Upper lobe of left lung (tissue), 6 donors: ENCODE measurements at regions not wholly inside any gene's neighbourhood (a gene's known extent, or its start where the extent isn't known, plus 50 kb on each side); places are given as distances from the start of the nearest gene placed in this dataset.

ENCODE experiments used
- ATAC-seq, 2 donors: fragments of 200-7000 bp; cut with Tn5 transposase; one replicate each; pipeline ENCODE4 v1.9.1; 2022; ENCODE audit warnings: mild to moderate bottlenecking in 2 of 2, moderate library complexity in 2 of 2; ENCODE audit not compliant: low FRiP score in 2 of 2
- DNase-seq, 2 donors: peaks; one replicate each; pipeline ENCODE4 v3.0.0-alpha.2; 2019 to 2020
- H3K27ac ChIP-seq, 4 donors: fragments of 200-600 bp; sonication (generic); one replicate each; pipeline ENCODE4 v1.5.1; 2016 to 2019
- H3K27me3 ChIP-seq, 4 donors: fragments of 200-600 bp; sonication (generic); one replicate each; pipeline ENCODE4 v1.5.1; 2017 to 2019
- H3K36me3 ChIP-seq, 4 donors: fragments of 200-600 bp; sonication (generic); one replicate each; pipeline ENCODE4 v1.5.1; 2016 to 2019
- H3K4me1 ChIP-seq, 4 donors: fragments of 200-600 bp; sonication (generic); one replicate each; pipeline ENCODE4 v1.5.1; 2018 to 2019
- H3K4me3 ChIP-seq, 4 donors: fragments of 200-600 bp; sonication (generic); one replicate each; pipeline ENCODE4 v1.5.1; 2017 to 2019; ENCODE audit warnings: mild to moderate bottlenecking in 2 of 4, moderate library complexity in 1 of 4
- H3K9me3 ChIP-seq, 4 donors: fragments of 200-600 bp; sonication (generic); one replicate each; pipeline ENCODE4 v1.5.1; 2018 to 2019
- CTCF ChIP-seq, 6 experiments: fragments of 450-650 bp in 4 of 6; fragments of 200-600 bp in 2 of 6; sonication (generic) in 2 of 6; IDR thresholded peaks; one replicate each; pipeline ENCODE4 v1.5.1; 2016 to 2019; ENCODE audit warnings: antibody characterized with exemption in 6 of 6
- EP300 ChIP-seq, 4 donors: sonication (generic); formaldehyde crosslinking; IDR thresholded peaks; one replicate each; pipeline ENCODE4 v1.5.1; 2017; ENCODE audit warnings: antibody characterized with exemption in 4 of 4, control low read depth in 2 of 4
- POLR2A ChIP-seq, 4 donors: fragments of 450-650 bp; IDR thresholded peaks; one replicate each; pipeline ENCODE4 v1.5.1; 2016 to 2017; ENCODE audit warnings: antibody characterized with exemption in 4 of 4, mild to moderate bottlenecking in 2 of 4
- POLR2AphosphoS5 ChIP-seq, 2 donors: sonication (generic); formaldehyde crosslinking; IDR thresholded peaks; one replicate each; pipeline ENCODE4 v1.5.1; 2017; ENCODE audit warnings: antibody characterized with exemption in 2 of 2
- WGBS, 2 donors: methylation state at CpG; one replicate each; pipeline ENCODE4 v1.1.5; 2017 to 2018; 5-methylcytosine and 5-hydroxymethylcytosine counted together
- donor health status: DM: no; HTN: no; CAD: no; lungs with moderate emphysema.
- donor health status: DM: no; HTN: yes; CAD: no; lungs with severe emphysema.

GRCh38 chr11:39078465-39078864 is 2381.0 kb downstream of the LRRC4C start:
- TF ChIP-seq POLR2AphosphoS5 (IDR thresholded peaks at IDR 0.05): no peak
- no peak for TF ChIP-seq CTCF (IDR thresholded peaks at IDR 0.05)
- TF ChIP-seq POLR2A (IDR thresholded peaks at IDR 0.05): no peak
- TF ChIP-seq EP300 (IDR thresholded peaks at IDR 0.05): no peak
- WGBS, 2 donors: 82 to 87% methylated on average over 8 to 13 of the region's 13 CpGs
- Histone ChIP-seq H3K4me1 (no peaks in the 10 kb centered on the region), H3K27me3 (no peaks in the 10 kb centered on the region), H3K9me3 (peaks cover 0 to 7% (median 0%) of the 10 kb centered on the region in 4 donors), H3K27ac (no peak overlapping the region), H3K36me3 (no peaks in the 10 kb centered on the region), H3K4me3 (no peak overlapping the region)
- DNase-seq: peak in 1 of 2 donors; percentile 52
- ATAC-seq: peak in 1 of 2 donors; percentile 15

- Histone ChIP-seq H3K4me1 (no peaks in the 10 kb centered on the region), H3K4me3 (no peak overlapping the region), H3K9me3 (no peaks in the 10 kb centered on the region), H3K27ac (no peak overlapping the region), H3K27me3 (no peaks in the 10 kb centered on the region), H3K36me3 (no peaks in the 10 kb centered on the region)
- no peak for ATAC-seq
- no peak for DNase-seq
- TF ChIP-seq EP300 (IDR thresholded peaks at IDR 0.05) (no peak), POLR2AphosphoS5 (IDR thresholded peaks at IDR 0.05) (no peak), POLR2A (IDR thresholded peaks at IDR 0.05) (no peak), CTCF (IDR thresholded peaks at IDR 0.05) (no peak)
Observed at GRCh38 chr11:39037611-39038010, 2421.8 kb downstream of the LRRC4C start.

- DNase-seq (no peak), ATAC-seq (no peak)
- TF ChIP-seq EP300 (IDR thresholded peaks at IDR 0.05) (no peak), POLR2AphosphoS5 (IDR thresholded peaks at IDR 0.05) (no peak), POLR2A (IDR thresholded peaks at IDR 0.05) (no peak), CTCF (IDR thresholded peaks at IDR 0.05) (no peak)
- Histone ChIP-seq H3K4me1 (no peaks in the 10 kb centered on the region), H3K4me3 (no peak overlapping the region), H3K27me3 (no peaks in the 10 kb centered on the region), H3K9me3 (no peaks in the 10 kb centered on the region), H3K36me3 (no peaks in the 10 kb centered on the region), H3K27ac (no peak overlapping the region)
- 92% methylated on average over 1 of the region's 1 CpG for WGBS, 2 donors
Observed at GRCh38 chr11:39036021-39036420, 2423.4 kb downstream of the LRRC4C start.

GRCh38 chr11:39021539-39021938 is 2423.5 kb upstream of the RAG2 start:
- Histone ChIP-seq H3K27me3 (no peaks in the 10 kb centered on the region), H3K36me3 (no peaks in the 10 kb centered on the region), H3K4me3 (no peak overlapping the region), H3K27ac (no peak overlapping the region), H3K9me3 (no peaks in the 10 kb centered on the region), H3K4me1 (no peaks in the 10 kb centered on the region)
- WGBS, 2 donors: 61 to 70% methylated on average over 5 of the region's 5 CpGs
- ATAC-seq: no peak
- DNase-seq: no peak
- TF ChIP-seq EP300 (IDR thresholded peaks at IDR 0.05): no peak
- no peak for TF ChIP-seq POLR2A (IDR thresholded peaks at IDR 0.05)
- TF ChIP-seq POLR2AphosphoS5 (IDR thresholded peaks at IDR 0.05): no peak
- no peak for TF ChIP-seq CTCF (IDR thresholded peaks at IDR 0.05)

GRCh38 chr11:39011797-39012196 is 2413.8 kb upstream of the RAG2 start:
- no peak for DNase-seq

More at GRCh38 chr11:39011797-39012196, 2413.8 kb upstream of the RAG2 start:
- Histone ChIP-seq H3K4me1 (no peaks in the 10 kb centered on the region), H3K36me3 (no peaks in the 10 kb centered on the region), H3K27me3 (no peaks in the 10 kb centered on the region), H3K9me3 (no peaks in the 10 kb centered on the region), H3K4me3 (no peak overlapping the region), H3K27ac (no peak overlapping the region)
- no peak for TF ChIP-seq POLR2A (IDR thresholded peaks at IDR 0.05)
- no peak for ATAC-seq
